Endothelial cell of umbilical vein (primary cell): ENCODE measurements at regions not wholly inside any gene's neighbourhood (a gene's known extent, or its start where the extent isn't known, plus 50 kb on each side); places are given as distances from the start of the nearest gene placed in this dataset.

ENCODE experiments used
- BruUV-seq: library from RNA; stranded (reverse); fragments of 400-500 nt; replicated peaks from 2 replicates; lab custom pipeline; 2021; lab: Mats Ljungman, UMichigan
- CTCF ChIA-PET: fragments of 300-600, 350-600 bp; sonication (Branson Sonifier 250); formaldehyde crosslinking; loops from one replicate; lab custom pipeline; 2021; ENCODE audit warnings: antibody characterized with exemption, inconsistent platforms; lab: Charles Lee
- POLR2A ChIA-PET: fragments of 300-600, 350-600 bp; sonication (Branson Sonifier 250); formaldehyde crosslinking; loops from one replicate; lab custom pipeline; 2021; ENCODE audit warnings: antibody characterized with exemption, inconsistent platforms; lab: Charles Lee
- DNase-seq: peaks from one replicate; pipeline ENCODE4 v3.0.0-alpha.2; 2011; ENCODE audit warnings: low read depth, low spot score
- FAIRE-seq: peaks from 2 replicates; lab custom pipeline; 2011; peaks lifted over from hg19 to GRCh38; lab: Jason Lieb, UNC
- H2AFZ ChIP-seq: 2 replicates; pipeline ENCODE4 v1.6.0; 2012; ENCODE audit warnings: low read depth, low read length, control low read depth, inconsistent platforms
- H3K27ac ChIP-seq: 2 replicates; pipeline ENCODE4 v1.5.1; 2011; ENCODE audit warnings: low read depth, mild to moderate bottlenecking, control low read depth, low read length, moderate library complexity; ENCODE audit not compliant: insufficient read depth
- H3K27me3 ChIP-seq, 2 experiments: 2 replicates each; pipeline versions ENCODE4 v1.6.0 to v1.6.1; 2011; ENCODE audit warnings: low read length in 2 of 2, mixed read lengths in 1 of 2; ENCODE audit not compliant: control insufficient read depth in 2 of 2, insufficient read depth in 2 of 2
- H3K36me3 ChIP-seq, 2 experiments: 2 replicates in 1 of 2; 3 replicates in 1 of 2; pipeline ENCODE4 v1.5.1; 2011; ENCODE audit warnings: low read length in 2 of 2, mild to moderate bottlenecking in 1 of 2, moderate library complexity in 1 of 2; ENCODE audit not compliant: control insufficient read depth in 2 of 2, insufficient read depth in 2 of 2; ENCODE audit errors: extremely low read depth in 1 of 2
- H3K4me1 ChIP-seq: 3 replicates; pipeline ENCODE4 v1.5.1; 2011; ENCODE audit warnings: mild to moderate bottlenecking, low read length; ENCODE audit not compliant: control insufficient read depth, insufficient read depth; ENCODE audit errors: extremely low read depth
- H3K4me2 ChIP-seq: 2 replicates; pipeline ENCODE4 v1.6.1; 2011; ENCODE audit warnings: low read length, control low read depth, mixed read lengths; ENCODE audit not compliant: insufficient read depth
- H3K4me3 ChIP-seq, 3 experiments: fragments of 200-600 bp in 1 of 3; sonication (generic), shearing (Covaris generic) in 1 of 3; replicated peaks in 1 of 3; 2 replicates each; pipeline ENCODE4 v1.5.1; 2011 to 2016; ENCODE audit warnings: control low read depth in 3 of 3, low read length in 3 of 3, mild to moderate bottlenecking in 2 of 3, inconsistent platforms in 1 of 3, low read depth in 1 of 3, moderate library complexity in 1 of 3; ENCODE audit not compliant: insufficient read depth in 1 of 3
- H3K79me2 ChIP-seq: 2 replicates; pipeline ENCODE4 v1.6.0; 2012; ENCODE audit warnings: low read length, inconsistent platforms; ENCODE audit not compliant: control insufficient read depth, insufficient read depth
- H3K9ac ChIP-seq: replicated peaks from 2 replicates; pipeline ENCODE3; 2011; ENCODE audit warnings: low read length, control low read depth; ENCODE audit not compliant: insufficient read depth; ENCODE audit errors: extremely low read depth
- H3K9me1 ChIP-seq: replicated peaks from 3 replicates; pipeline ENCODE4 v1.6.0; 2011; ENCODE audit warnings: mild to moderate bottlenecking, low read length; ENCODE audit not compliant: control insufficient read depth, insufficient read depth; ENCODE audit errors: extremely low read depth
- H3K9me3 ChIP-seq: replicated peaks from 2 replicates; pipeline ENCODE4 v1.5.1; 2012; ENCODE audit warnings: low read length, inconsistent platforms; ENCODE audit not compliant: control insufficient read depth, insufficient read depth
- H4K20me1 ChIP-seq: replicated peaks from 2 replicates; pipeline ENCODE3; 2011; ENCODE audit warnings: mild to moderate bottlenecking, low read length; ENCODE audit not compliant: control insufficient read depth, insufficient read depth; ENCODE audit errors: extremely low read depth
- CTCF ChIP-seq, 2 donors: IDR thresholded peaks; 1 replicate in 1 of 2; 2 replicates in 1 of 2; pipeline ENCODE4 v1.5.1; 2011; ENCODE audit warnings: low read length in 2 of 2, mild to moderate bottlenecking in 2 of 2, moderate library complexity in 2 of 2, control low read depth in 1 of 2, inconsistent platforms in 1 of 2, low read depth in 1 of 2; ENCODE audit not compliant: insufficient read depth in 1 of 2; ENCODE audit errors: extremely low read depth in 1 of 2
- EZH2 ChIP-seq: IDR thresholded peaks from 2 replicates; pipeline ENCODE4 v1.6.1; 2012; ENCODE audit warnings: borderline replicate concordance, low read depth, mild to moderate bottlenecking, moderate library complexity, low read length, inconsistent platforms; ENCODE audit not compliant: severe bottlenecking
- FOS ChIP-seq: IDR thresholded peaks from 2 replicates; pipeline ENCODE4 v1.6.1; 2011; ENCODE audit warnings: mild to moderate bottlenecking, low read length, moderate library complexity, borderline replicate concordance; ENCODE audit not compliant: insufficient read depth
- GATA2 ChIP-seq: IDR thresholded peaks from 2 replicates; pipeline ENCODE4 v1.7.0; 2011; ENCODE audit warnings: low read depth, mild to moderate bottlenecking, moderate library complexity, mixed read lengths, low read length; ENCODE audit not compliant: insufficient read length, insufficient read depth
- JUN ChIP-seq: IDR thresholded peaks from 2 replicates; pipeline ENCODE4 v1.6.1; 2011; ENCODE audit warnings: borderline replicate concordance, low read depth; ENCODE audit not compliant: insufficient read length, insufficient read depth
- MYC ChIP-seq: IDR thresholded peaks from one replicate; pipeline ENCODE4 v1.6.1; 2011; ENCODE audit warnings: mild to moderate bottlenecking, low read depth, low read length
- POLR2A ChIP-seq: IDR thresholded peaks from 2 replicates; pipeline ENCODE4 v1.6.1; 2012; ENCODE audit warnings: low read depth, mild to moderate bottlenecking, control low read depth, low read length
- POLR2AphosphoS5 ChIP-seq: IDR thresholded peaks from 2 replicates; pipeline ENCODE4 v1.6.1; 2012; ENCODE audit warnings: low read depth, mild to moderate bottlenecking, control low read depth, low read length, moderate library complexity; ENCODE audit not compliant: insufficient read depth
- dilution Hi-C: fragments of 300-500 bp; cut with MboI; formaldehyde crosslinking; loops from one replicate; pipeline ENCODE4 v1.15.0; 2019; ENCODE audit warnings: low sequenced_read_pairs; ENCODE audit not compliant: extremely low pct_ligation_motif_present
- intact Hi-C: fragments of 100-400 bp; cut with micrococcal nuclease; formaldehyde crosslinking; loops from one replicate; pipeline ENCODE4 v1.10.0; 2022
- TF ChIP-seq, protein P1 (sequence below): IDR thresholded peaks from 2 replicates; pipeline ENCODE4 v1.6.1; 2011; ENCODE audit not compliant: insufficient read depth, insufficient read length

DNA sequence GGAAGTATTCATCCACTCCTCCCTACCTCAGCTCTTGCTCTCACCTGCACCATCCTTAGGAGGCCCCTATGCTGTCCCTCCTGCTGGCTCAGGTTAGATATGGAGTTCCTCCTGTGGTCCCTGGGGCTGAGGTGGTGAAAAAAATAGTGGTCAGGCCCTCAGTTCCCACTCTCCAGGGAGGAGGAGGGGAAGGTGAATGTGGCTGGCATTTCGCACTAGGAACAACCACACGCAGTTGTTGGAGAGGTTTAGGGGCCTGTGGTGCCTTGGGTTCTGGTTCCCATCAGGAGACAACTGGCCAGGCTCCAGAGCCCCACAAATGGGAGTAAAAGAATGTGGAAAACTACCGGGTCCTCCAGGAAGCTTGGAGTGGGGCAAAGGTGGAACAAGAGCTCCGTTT lies 81.7 kb upstream of the HSPA9 start:
- dilution Hi-C loops (no loop called here), intact Hi-C loops (no loop called here)
- CTCF ChIA-PET: interaction anchor here (0.6 to 2.7 kb wide), 3 partner anchors 16 to 101 kb away, joined by 3 to 6 read pairs (median 3); no protein-coding TSS in a partner anchor
- Histone ChIP-seq H2AFZ (no peak overlapping the region), H3K27me3 (peaks cover 2 to 3% of the 10 kb centered on the region in 2 experiments), H3K9ac (no peak overlapping the region), H3K36me3 (no peaks in the 10 kb centered on the region), H3K79me2 (no peaks in the 10 kb centered on the region), H3K4me2 (no peak overlapping the region), H4K20me1 (no peaks in the 10 kb centered on the region), H3K9me1 (no peaks in the 10 kb centered on the region), H3K9me3 (no peaks in the 10 kb centered on the region), H3K4me1 (peaks cover 8% of the 10 kb centered on the region), H3K27ac (no peak overlapping the region), H3K4me3 (no peak overlapping the region)
- TF ChIP-seq CTCF (IDR thresholded peaks at IDR 0.05; ENCODE audit: extremely low read depth in 1 of 2, insufficient read depth in 1 of 2, low read depth in 1 of 2, low read length in 2 of 2) (no peak), EZH2 (no peak), JUN (no peak), POLR2A (no peak), GATA2 (no peak), POLR2AphosphoS5 (no peak), FOS (no peak), MYC (no peak)
- TF ChIP-seq, protein P1, sequence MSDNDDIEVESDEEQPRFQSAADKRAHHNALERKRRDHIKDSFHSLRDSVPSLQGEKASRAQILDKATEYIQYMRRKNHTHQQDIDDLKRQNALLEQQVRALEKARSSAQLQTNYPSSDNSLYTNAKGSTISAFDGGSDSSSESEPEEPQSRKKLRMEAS: no peak
- no peak for DNase-seq
- FAIRE-seq: no peak
- POLR2A ChIA-PET: no interaction called here
- BruUV-seq: no TSS peak
